Astrocyte of the cerebellum (primary cell): ENCODE measurements at regions not wholly inside any gene's neighbourhood (a gene's known extent, or its start where the extent isn't known, plus 50 kb on each side); places are given as distances from the start of the nearest gene placed in this dataset.

Source experiments
- DNase-seq: peaks from one replicate; pipeline ENCODE4 v3.0.0-alpha.2; 2011; ENCODE audit warnings: low read depth
- H3K4me3 ChIP-seq: 2 replicates; pipeline ENCODE4 v1.5.1; 2011; ENCODE audit warnings: mild to moderate bottlenecking, low read depth, low read length, moderate library complexity
- in situ Hi-C: cut with HindIII; loops from 2 replicates; pipeline ENCODE4 v1.10.0; 2017; ENCODE audit warnings: low sequenced_read_pairs
- TF ChIP-seq, protein P1 (sequence below): IDR thresholded peaks from 2 replicates; pipeline ENCODE4 v1.5.1; 2012; ENCODE audit warnings: low read length, low read depth, moderate library complexity, mild to moderate bottlenecking; ENCODE audit errors: missing control alignments

DNA sequence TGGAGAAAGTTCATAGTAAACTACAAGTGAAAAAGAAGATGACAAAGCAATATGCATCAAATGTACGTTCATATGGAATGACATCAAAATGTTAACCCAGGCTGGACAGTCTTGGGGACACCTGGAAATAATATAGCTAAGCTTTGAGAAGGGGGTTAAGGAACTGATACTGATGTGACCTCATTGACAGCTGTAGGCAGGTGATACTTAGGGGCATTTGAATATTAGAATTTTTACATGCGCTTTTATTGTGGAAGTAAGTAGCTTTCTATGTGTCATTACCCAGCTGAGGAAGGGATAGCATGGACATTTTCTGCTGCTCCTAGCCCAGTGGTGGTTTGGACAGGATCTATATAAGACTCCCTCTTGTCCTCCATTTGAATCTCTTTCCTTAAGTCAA, 299.7 kb downstream of the CWC27 start:
- TF ChIP-seq, protein P1, sequence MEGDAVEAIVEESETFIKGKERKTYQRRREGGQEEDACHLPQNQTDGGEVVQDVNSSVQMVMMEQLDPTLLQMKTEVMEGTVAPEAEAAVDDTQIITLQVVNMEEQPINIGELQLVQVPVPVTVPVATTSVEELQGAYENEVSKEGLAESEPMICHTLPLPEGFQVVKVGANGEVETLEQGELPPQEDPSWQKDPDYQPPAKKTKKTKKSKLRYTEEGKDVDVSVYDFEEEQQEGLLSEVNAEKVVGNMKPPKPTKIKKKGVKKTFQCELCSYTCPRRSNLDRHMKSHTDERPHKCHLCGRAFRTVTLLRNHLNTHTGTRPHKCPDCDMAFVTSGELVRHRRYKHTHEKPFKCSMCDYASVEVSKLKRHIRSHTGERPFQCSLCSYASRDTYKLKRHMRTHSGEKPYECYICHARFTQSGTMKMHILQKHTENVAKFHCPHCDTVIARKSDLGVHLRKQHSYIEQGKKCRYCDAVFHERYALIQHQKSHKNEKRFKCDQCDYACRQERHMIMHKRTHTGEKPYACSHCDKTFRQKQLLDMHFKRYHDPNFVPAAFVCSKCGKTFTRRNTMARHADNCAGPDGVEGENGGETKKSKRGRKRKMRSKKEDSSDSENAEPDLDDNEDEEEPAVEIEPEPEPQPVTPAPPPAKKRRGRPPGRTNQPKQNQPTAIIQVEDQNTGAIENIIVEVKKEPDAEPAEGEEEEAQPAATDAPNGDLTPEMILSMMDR = no peak
- no peak overlapping the region for H3K4me3 ChIP-seq
- no peak for DNase-seq
- in situ Hi-C loops = no loop called here

DNA sequence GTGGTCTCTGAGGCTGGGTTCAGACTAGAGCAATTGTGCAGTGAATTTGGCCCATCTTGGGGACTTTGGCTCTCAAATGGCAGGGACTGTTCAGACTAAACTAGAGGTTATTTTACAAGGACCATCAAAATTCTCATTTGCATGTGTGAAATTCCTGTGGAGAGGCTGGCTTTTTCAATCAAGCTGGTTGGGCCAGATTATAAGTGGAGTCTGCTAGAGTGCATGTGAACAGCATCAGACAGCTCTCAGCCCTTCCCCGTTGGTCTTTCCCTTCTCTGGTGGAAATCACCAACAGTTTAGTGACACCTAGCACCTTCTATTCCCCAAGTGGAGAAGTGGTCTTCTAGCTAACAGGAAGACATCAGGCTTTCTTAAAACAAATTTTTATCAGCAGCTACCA, 301.3 kb downstream of the CWC27 start:
- in situ Hi-C loops = no loop called here
- H3K4me3 ChIP-seq = no peak overlapping the region
- TF ChIP-seq, protein P1 = no peak
- DNase-seq = no peak

DNA sequence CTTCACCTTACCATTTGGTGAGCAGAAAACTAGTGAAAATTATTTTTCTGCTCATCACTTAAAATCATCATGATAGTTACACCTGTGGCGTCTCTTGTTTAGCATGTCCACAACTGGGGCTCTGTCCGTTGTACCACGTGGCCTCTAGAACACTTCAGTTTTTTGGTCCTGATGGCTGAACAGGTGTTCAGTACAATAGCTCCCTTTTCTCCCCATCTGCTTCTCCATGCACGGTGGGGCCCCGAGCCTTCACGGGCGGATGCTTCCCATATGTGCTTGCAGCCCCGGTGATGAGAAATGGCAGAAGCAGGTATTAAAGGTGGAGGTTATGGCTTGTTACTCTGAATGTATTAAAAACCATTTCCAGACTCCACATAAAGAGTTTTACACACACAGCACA, 304.1 kb downstream of the CWC27 start:
- in situ Hi-C loops = no loop called here
- no peak for DNase-seq
- H3K4me3 ChIP-seq = no peak overlapping the region
- TF ChIP-seq, protein P1 = no peak

DNA sequence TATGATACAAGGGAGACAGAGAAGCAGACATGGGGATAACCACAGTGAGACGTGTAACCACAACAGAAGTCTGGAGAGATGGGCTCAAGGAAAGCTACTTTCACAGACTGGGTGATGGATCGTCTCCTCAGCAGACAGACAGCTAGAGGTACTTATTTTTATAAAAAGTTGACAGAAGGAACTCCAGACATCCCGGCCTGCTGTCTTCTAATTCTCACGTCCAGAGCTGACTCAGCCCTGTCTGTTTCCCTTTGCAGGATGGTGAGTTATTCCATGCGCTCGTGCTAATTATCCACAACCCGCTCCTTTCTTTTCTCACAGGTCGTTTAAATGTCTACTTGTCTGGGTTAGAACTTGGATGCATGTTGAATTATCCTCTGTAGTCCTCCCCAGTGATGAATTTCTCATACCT, 304.5 kb downstream of the CWC27 start:
- no peak for DNase-seq
- in situ Hi-C loops = no loop called here
- TF ChIP-seq, protein P1 = no peak
- H3K4me3 ChIP-seq = no peak overlapping the region

DNA sequence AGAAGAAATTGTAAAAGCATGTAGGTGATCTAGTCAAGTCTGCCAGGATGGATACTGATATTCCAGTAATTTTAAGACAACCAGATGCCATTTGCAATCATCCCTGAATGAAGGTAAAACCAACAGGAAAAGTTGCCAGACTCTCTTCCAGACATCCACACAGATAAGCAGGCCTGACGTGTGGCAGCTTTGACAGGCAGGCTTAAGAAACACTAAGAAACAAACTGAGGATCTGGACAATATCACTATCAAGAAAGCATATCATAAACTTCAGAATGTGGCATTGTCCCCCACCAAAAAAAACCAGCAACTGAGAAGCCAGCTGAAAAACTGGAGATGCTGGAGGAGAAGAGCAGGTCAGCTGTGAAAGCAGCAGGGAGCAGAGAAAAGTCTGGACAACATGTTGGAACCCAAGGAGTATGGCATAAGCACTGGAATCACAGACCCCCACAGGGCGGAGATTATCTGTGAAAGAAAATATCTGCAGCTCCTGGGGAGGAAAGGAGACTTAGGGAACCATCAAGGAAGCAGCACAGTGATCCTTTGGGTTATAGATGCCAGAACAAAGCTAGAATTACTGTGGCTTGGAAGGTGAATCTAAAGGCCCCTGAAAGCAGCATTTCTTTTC, 307.0 kb downstream of the CWC27 start:
- no peak for DNase-seq
- TF ChIP-seq, protein P1 = no peak
- no peak overlapping the region for H3K4me3 ChIP-seq
- in situ Hi-C loops = no loop called here

DNA sequence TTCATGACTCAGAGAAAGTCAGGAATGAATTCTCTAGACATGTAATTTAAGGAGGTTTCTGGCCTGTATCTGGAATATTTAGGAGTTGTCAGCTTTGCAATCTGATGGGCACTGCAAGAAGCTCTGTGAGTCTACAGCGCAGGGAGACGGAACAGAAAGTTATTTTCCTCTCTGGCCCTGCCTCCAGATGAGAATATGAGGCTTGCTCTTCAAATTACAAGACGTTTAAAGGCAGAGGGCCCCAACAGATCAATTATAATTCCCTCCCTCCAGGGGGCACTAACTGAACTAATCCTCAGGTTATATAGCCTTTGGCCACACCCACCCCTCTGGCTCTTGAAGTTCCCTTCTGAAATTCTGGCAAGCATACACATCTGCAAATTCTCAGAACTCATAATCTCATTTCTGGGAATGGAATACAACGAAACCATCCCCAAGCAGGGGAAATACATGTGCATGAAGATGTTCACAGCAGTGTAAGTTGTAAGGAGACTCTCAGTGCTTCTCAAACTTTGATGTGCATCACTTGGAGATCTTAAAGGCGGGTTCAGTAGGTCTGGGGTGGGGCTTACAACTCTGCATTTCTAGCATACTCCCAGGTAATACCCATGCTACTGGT, 307.6 kb downstream of the CWC27 start:
- TF ChIP-seq, protein P1 = peak; percentile 15
- H3K4me3 ChIP-seq = no peak overlapping the region
- no peak for DNase-seq
- in situ Hi-C loops = no loop called here

DNA sequence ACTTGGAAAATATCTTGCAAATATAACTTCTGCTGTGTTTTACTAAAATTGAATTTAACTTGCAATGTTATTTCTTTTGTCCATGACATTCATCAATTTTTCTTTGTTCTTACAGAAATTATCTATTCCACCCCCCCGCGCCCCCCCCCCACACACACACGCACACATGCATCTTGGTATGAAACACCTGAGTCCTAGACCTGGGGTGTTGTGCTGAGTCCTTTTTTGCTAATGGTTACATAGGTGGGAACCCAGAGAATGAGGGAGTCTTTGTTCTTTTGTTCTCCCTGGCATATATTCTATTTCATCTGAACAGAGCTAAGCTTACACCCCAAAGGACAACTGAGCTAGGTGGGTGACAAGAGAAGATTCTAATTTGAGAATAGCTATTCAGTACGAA, 308.9 kb downstream of the CWC27 start:
- DNase-seq = no peak
- in situ Hi-C loops = no loop called here
- TF ChIP-seq, protein P1 = no peak
- H3K4me3 ChIP-seq = no peak overlapping the region
